Stimulated activated CD4-positive, alpha-beta T cell treated with anti-CD3 and anti-CD28 coated beads, Interleukin-15, amount 100 ng/mL, for 24 hours (primary cell): ENCODE measurements at regions not wholly inside any gene's neighbourhood (a gene's known extent, or its start where the extent isn't known, plus 50 kb on each side); places are given as distances from the start of the nearest gene placed in this dataset.

Experiments used
- DNase-seq: peaks from one replicate; pipeline ENCODE4 v3.0.0-alpha.2; 2020

GRCh38 chr4:15340902-15341732, 86.7 kb upstream of the C1QTNF7 start:
- DNase-seq: no peak

DNA sequence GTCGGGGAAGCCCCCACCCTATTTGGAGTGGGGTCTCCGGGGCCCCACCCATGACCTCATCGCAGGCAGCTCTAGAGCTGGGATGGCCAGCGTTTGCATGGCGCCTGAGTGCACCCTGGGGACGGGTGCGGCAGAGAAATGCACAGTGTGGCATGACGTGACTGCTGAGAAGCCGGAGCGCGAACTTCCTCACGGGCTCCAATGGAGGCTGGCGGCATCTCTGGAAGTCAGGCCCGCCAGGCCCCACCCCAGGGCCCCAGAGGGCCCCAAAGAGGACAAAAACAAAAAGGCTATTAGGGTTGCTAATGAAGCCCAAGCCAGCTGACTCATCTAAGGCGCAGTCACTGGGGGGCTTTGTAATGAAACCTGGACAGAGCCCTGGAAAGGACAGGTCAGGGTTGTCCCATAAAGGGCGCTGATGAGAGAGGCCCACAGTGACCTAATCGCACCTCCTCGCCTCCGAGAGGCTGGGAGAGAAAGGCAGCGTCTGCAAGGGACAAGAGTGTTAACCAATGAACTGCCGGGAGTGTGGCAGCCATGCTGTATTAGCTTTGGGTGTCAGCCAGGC, 86.0 kb upstream of the C1QTNF7 start:
- no peak for DNase-seq

DNA sequence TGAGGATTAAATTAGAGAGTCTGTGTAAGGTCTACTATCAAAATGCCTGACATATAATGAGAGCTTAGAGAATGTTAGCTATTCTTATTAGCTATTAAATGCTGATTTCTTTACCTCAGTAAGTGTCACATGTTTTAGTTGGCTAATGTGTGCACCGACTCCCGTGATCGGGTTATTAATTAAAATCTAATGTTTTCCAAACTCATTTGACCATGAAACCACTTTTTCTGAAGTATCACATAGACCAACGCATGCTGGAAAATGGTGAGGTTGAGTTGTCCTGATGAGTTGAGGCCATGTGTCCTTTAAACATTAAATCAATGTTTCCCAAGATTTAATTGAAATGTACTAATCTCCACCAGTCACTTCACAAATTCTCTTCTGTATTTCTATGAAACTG, 84.8 kb upstream of the C1QTNF7 start:
- no peak for DNase-seq

DNA sequence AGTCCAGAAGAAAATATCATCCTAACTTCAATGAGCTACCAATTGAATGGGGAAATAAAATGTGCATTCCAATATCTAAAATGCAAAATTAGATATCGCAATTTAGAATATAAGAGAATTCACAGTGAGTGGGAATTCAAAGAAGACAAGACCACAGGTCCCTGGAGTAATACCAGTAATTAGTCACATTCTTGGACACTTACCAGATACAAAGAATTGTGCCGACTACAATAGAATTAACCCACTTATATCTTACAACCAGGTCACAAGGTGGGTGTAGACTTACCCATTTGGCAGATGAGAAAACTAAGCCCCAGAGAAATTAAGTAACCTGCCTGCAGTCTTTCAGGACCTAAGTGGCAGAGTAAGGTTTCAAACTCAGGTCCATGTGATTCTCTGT, 84.3 kb upstream of the C1QTNF7 start:
- no peak for DNase-seq

- DNase-seq: no peak
Observed at GRCh38 chr4:15344041-15344440, 83.8 kb upstream of the C1QTNF7 start.

GRCh38 chr4:15345134-15345533, 82.7 kb upstream of the C1QTNF7 start:
- DNase-seq: no peak

DNA sequence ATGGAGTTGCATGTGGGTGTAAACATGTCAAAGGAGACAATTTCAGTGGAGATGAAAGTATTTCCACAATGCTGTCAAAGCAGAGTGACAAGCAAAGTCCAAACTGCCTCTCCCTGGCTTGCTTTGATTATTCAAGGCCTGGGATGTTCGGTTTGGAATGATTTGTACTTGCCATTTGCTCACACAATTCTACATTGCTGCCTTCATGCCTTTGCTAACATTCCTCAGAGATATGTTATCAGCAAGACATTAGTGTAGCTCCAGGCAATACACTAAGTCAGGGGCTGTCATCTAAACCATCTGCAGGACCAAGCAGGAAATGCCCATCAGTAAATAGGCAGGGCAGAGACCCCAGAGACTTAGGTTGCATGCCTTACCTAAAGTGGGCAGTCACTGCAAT, 79.6 kb upstream of the C1QTNF7 start:
- DNase-seq: no peak

- DNase-seq: no peak
Observed at GRCh38 chr4:15348695-15349094, 79.1 kb upstream of the C1QTNF7 start.

GRCh38 chr4:15349531-15349935, 78.3 kb upstream of the C1QTNF7 start:
- DNase-seq: no peak

GRCh38 chr4:15349965-15350364, 77.9 kb upstream of the C1QTNF7 start:
- DNase-seq: no peak

DNA sequence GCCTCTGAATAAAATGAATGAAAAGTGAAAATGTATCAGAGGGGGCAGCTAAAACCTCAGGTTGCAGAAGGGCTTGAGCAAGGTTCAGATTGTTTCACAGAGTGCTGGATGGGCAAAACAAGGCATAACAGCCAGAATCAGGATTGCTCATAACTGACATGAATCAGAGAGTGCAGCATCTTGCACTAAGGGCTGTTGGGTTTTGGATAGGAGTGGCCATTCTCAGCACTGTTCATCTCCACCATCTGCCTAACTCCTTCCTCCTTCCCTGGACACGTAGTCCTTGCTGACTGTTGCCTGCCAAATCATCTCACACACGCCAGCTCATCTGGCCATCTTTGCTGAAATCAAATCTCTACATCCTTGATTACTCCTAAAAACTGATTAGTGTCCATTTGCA, 75.3 kb upstream of the C1QTNF7 start:
- DNase-seq: no peak

DNA sequence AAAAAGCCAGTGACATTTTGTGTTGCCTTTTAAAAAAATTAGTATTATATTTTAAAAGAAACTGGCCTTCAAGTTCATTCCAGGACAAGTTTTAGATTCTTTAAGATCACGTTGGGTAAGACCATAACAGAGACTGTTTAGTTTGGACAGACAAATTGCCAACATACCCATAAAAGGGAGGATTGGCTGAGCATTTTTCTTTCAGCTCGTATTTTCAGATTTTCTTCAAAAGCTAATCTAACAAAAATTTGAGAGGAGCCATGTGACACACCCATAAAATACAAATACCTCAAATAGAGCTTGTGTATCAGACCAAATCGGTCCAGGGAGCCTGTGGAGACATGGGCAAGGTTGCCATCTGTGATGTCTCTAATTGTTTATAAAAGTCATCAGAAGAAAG, 74.6 kb upstream of the C1QTNF7 start:
- no peak for DNase-seq

DNA sequence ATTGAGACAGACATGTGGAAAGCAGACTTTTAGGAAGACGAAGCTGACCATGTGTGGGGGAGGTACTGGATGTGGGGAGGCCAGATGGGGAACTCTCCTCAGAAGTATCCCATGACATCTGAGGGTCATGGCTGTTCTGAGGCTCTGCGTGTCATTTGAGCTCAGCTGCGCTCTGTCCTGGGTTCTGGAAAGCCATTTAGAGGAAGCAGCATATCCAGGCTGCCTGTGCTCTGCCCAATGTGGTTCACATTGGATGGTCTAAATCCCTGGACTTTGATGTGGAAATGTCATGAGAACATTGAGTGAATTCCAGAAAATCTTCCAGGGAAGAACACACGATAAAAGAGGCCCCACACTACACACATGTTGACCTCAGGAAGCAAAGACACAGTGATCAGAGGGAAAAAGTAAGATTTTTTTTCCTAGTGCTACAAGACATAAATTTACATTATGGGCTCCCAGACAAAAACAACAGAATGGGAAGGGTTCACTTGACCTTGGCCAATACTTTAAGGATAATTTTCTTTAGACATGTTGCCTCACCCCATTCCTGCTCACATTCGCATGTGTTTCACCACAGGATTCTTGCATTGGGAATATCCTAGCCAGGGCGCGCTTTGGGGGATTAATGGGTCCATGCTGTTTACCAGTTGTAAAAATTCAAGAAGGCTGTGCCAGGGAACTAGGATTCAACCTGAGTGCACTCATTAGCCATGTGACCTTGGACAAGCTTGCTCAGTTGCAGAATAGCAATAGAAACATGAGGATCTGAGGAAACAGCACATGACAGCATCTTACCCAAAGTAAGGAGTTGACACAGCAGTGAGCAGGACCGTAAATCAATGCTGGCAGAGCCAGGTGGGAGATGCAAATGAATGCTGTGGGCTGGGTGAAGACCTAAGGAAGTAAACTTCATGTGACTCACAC, 73.2 kb upstream of the C1QTNF7 start:
- no peak for DNase-seq

GRCh38 chr4:15361529-15361928, 66.3 kb upstream of the C1QTNF7 start:
- DNase-seq: no peak

- no peak for DNase-seq
Observed at GRCh38 chr4:15362541-15362940, 65.3 kb upstream of the C1QTNF7 start.

DNA sequence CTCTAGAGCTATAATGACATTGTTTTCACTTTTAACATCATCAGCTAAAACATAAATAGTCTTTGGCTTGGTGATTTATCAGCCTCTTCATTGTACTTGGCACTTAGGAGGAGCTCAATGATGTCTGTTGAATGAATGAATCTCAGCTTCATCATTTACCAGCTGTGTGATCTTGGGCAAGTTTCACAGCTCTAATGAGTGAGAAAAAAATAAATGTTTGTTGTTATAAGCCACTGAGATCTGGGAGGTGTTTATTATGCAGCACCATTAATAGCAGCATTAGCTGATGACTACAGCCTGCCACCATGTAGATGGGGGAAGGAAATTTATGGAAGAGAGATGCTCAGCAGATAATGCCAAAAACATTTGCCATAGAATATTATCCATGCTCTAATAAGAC, 63.6 kb upstream of the C1QTNF7 start:
- DNase-seq: no peak

DNA sequence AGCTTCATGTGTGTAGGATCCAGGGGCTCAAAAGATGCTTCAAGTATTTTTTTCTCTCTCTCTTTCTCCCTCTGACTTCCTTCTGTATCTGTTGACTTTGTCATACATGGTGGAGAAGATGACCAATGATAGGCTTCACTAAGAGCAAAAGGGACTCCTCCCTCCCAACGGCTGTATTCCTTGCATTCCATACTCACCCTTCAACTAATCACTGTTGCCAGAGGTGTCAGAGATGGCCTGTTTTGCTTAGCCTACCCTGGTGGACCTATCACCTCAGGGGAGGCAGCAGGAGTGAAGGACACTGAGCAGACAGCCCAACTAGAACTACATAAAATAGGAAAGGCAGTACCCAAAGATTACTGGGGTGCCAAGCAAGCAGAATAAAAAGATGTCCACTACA, 62.2 kb upstream of the C1QTNF7 start:
- DNase-seq: no peak

DNA sequence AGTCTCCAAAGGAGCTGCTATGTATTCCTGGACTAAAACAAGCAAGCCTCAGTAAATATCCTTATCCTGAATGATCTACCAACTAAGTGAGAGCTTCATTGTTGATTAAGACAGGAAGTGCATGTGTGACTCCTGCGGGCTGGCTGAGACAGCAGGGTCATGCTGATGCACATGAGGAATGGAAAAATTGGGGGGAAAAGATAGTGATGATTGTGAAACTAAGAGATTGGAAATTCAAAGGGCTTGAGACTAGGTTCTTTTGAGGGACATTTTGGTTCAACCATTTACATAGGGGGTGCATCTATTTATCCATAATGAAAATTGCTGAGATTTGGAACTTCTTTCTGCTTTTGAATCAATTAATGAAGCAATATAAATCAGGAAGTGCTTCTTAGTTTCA, 61.1 kb upstream of the C1QTNF7 start:
- DNase-seq: peak; percentile 23

DNA sequence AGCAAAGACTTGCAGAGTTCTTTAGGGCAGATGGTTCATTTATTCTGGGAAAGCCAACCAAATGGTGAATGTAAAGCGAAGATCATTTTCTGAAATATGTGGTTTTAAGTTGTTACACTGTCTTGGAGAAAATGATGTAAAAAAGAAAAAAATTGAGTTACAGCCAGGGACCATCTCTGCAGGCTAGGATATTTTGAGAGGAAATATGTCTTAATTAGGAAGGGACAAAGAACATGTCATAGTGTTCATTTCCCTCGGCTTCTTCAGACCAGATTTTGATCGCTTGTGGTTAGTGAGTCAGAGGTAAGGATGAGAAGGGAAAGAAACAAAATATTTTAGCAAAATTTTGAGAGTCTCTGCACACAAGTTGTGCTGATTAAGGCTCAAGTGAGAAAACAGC, 59.0 kb upstream of the C1QTNF7 start:
- no peak for DNase-seq

GRCh38 chr4:15370296-15370695, 57.5 kb upstream of the C1QTNF7 start:
- DNase-seq: no peak

DNA sequence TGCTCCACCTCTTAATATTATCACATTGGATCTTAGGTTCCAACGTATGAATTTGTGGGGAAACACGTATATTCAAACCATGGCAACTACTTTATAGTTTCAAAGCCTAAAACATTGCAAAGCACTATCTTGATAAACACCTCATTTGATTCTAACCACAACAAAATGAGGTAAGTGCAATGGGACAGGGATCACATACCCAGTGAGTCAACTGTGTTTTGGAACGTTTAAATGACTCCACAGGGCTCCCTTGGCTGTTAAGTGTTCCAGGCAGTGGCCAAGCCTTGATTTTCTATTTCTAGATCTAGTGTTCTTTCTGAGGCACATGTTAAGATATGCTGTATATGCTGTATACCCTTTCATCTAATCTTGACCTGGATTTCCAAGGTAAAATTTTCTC, 54.5 kb upstream of the C1QTNF7 start:
- no peak for DNase-seq

DNA sequence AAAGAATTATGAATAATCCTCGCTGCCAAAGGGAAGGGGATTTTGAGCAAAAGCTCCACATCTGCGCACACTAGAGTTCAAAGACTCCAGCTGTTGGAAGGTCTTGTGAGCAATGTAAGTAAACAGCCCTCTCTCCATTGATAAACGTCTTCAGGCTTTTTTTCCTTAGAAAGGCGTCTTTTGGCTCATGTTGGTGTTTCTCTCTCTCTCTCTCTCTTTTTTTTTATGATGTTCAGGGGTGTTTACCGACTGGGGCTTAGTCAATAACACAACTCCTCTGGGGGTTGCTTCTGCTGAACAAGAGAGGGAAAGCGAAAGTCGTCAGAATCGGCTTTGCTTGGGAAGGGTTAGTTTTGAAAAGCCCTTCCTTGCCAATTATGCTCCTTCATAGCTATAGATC, 53.2 kb upstream of the C1QTNF7 start:
- DNase-seq: no peak

- no peak for DNase-seq
Observed at GRCh38 chr4:15375667-15376066, 52.2 kb upstream of the C1QTNF7 start.

DNA sequence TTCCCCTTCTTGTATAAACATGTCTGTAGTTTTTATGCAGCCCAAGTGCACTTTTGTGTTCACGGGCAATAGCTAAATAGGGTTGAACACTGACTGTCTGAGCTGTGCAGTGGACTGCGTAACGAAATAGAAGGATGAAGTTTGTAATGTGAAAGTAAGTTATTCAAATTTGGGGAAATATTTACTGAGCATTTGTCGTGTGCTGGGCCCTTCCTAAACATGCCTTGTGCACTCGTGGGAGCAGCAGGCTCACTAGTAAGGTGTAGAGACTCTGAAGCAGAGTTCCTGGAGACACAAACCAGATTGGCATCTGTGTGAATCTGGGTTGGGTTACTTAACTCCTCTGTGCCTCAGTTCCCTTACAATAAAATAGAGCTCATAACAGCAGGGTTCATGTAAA, 51.7 kb upstream of the C1QTNF7 start:
- no peak for DNase-seq
